RKO (cell line): ENCODE measurements at regions not wholly inside any gene's neighbourhood (a gene's known extent, or its start where the extent isn't known, plus 50 kb on each side); places are given as distances from the start of the nearest gene placed in this dataset.

ENCODE experiments used
- DNase-seq: peaks from one replicate; pipeline ENCODE4 v3.0.0-alpha.2; 2016; ENCODE audit warnings: low spot score

- no peak for DNase-seq
Measured at GRCh38 chr15:73803806-73804205, 50.7 kb upstream of the INSYN1 start.

GRCh38 chr15:73805504-73806089, 52.4 kb upstream of the INSYN1 start:
- no peak for DNase-seq

- no peak for DNase-seq
Measured at GRCh38 chr15:73806698-73807483, 53.7 kb upstream of the INSYN1 start.

GRCh38 chr15:73807865-73808264, 54.7 kb upstream of the INSYN1 start:
- no peak for DNase-seq

GRCh38 chr15:73809728-73810501, 56.8 kb upstream of the INSYN1 start:
- peak; percentile 21 for DNase-seq

- DNase-seq = no peak
Measured at GRCh38 chr15:73812806-73813465, 59.8 kb upstream of the INSYN1 start.

GRCh38 chr15:73813589-73813988, 59.8 kb upstream of the TBC1D21 start:
- DNase-seq = no peak

- no peak for DNase-seq
Measured at GRCh38 chr15:73818308-73818985, 54.9 kb upstream of the TBC1D21 start.

GRCh38 chr15:73821181-73821580, 52.2 kb upstream of the TBC1D21 start:
- no peak for DNase-seq

GRCh38 chr15:73822998-73823397, 50.4 kb upstream of the TBC1D21 start:
- DNase-seq = peak; percentile 38
